ENCODE measurements at regions not wholly inside any gene's neighbourhood (a gene's known extent, or its start where the extent isn't known, plus 50 kb on each side); places are given as distances from the start of the nearest gene placed in this dataset.

- no peak for TF ChIP-seq CTCF (conservative IDR thresholded peaks at IDR 0.05; ENCODE audit: low read depth, low read length)
- no peak for TF ChIP-seq EZH2 (IDR thresholded peaks at IDR 0.05; ENCODE audit: borderline replicate concordance, low read depth, low read length, poor library complexity, severe bottlenecking)
Observed at GRCh38 chr3:18675197-18675596, 250.1 kb upstream of the SATB1 start.
